CD14-positive monocyte (primary cell): ENCODE measurements at regions not wholly inside any gene's neighbourhood (a gene's known extent, or its start where the extent isn't known, plus 50 kb on each side); places are given as distances from the start of the nearest gene placed in this dataset.

Experiments
- DNase-seq, 3 donors: peaks; one replicate each; pipeline ENCODE4 v3.0.0-alpha.2; 2011 to 2022
- H2AFZ ChIP-seq: 2 replicates; pipeline ENCODE4 v1.6.0; 2012; ENCODE audit warnings: mild to moderate bottlenecking, low read depth, low read length, inconsistent platforms; ENCODE audit not compliant: insufficient read depth, poor library complexity, severe bottlenecking
- H3K27ac ChIP-seq, 2 donors: 1 replicate in 1 of 2; 2 replicates in 1 of 2; pipeline ENCODE4 v1.5.1; 2012 to 2013; ENCODE audit warnings: low read length in 2 of 2, control low read depth in 1 of 2, inconsistent platforms in 1 of 2, low read depth in 1 of 2, mild to moderate bottlenecking in 1 of 2
- H3K27me3 ChIP-seq, 2 donors: one replicate each; pipeline versions ENCODE4 v1.6.0 to v1.6.1; 2011 to 2013; ENCODE audit warnings: low read length in 2 of 2; ENCODE audit not compliant: control insufficient read depth in 2 of 2, insufficient read depth in 2 of 2
- H3K36me3 ChIP-seq, 2 donors: replicated peaks in 1 of 2; 1 replicate in 1 of 2; 2 replicates in 1 of 2; pipeline versions ENCODE4 v1.5.1 to v1.6.1; 2012 to 2013; ENCODE audit warnings: low read length in 2 of 2, control low read depth in 1 of 2, inconsistent platforms in 1 of 2, mild to moderate bottlenecking in 1 of 2; ENCODE audit not compliant: insufficient read depth in 2 of 2, control insufficient read depth in 1 of 2
- H3K4me1 ChIP-seq, 2 donors: 1 replicate in 1 of 2; 2 replicates in 1 of 2; pipeline versions ENCODE4 v1.5.1 to v1.6.1; 2012 to 2013; ENCODE audit warnings: low read length in 2 of 2, control low read depth in 1 of 2, inconsistent platforms in 1 of 2, mild to moderate bottlenecking in 1 of 2, moderate library complexity in 1 of 2; ENCODE audit not compliant: insufficient read depth in 2 of 2, control insufficient read depth in 1 of 2
- H3K4me2 ChIP-seq: replicated peaks from 2 replicates; pipeline ENCODE3; 2012; ENCODE audit warnings: low read length, moderate library complexity, mild to moderate bottlenecking; ENCODE audit not compliant: poor library complexity, severe bottlenecking; ENCODE audit errors: extremely low read depth
- H3K4me3 ChIP-seq, 3 experiments: fragments of 200-600 bp in 1 of 3; sonication (generic) in 1 of 3; replicated peaks in 1 of 3; 1 replicate in 2 of 3; 2 replicates in 1 of 3; pipeline ENCODE4 v1.5.1; 2011 to 2013; ENCODE audit warnings: low read length in 3 of 3, mild to moderate bottlenecking in 3 of 3, control low read depth in 2 of 3, low read depth in 2 of 3, inconsistent platforms in 1 of 3, moderate library complexity in 1 of 3
- H3K79me2 ChIP-seq: 2 replicates; pipeline ENCODE4 v1.6.0; 2012; ENCODE audit warnings: mild to moderate bottlenecking, control low read depth, inconsistent platforms, low read length, moderate library complexity; ENCODE audit not compliant: insufficient read depth
- H3K9ac ChIP-seq: 2 replicates; pipeline ENCODE4 v1.6.0; 2017; ENCODE audit warnings: low read length, mild to moderate bottlenecking; ENCODE audit not compliant: insufficient read depth, poor library complexity, severe bottlenecking
- H3K9me3 ChIP-seq, 2 donors: replicated peaks in 1 of 2; 1 replicate in 1 of 2; 2 replicates in 1 of 2; pipeline versions ENCODE4 v1.5.1 to v1.6.1; 2012 to 2013; ENCODE audit warnings: low read length in 2 of 2, control low read depth in 1 of 2; ENCODE audit not compliant: control insufficient read depth in 1 of 2, insufficient read depth in 1 of 2
- H4K20me1 ChIP-seq: 2 replicates; pipeline ENCODE4 v1.6.0; 2012; ENCODE audit warnings: mild to moderate bottlenecking, low read length, control low read depth, moderate library complexity; ENCODE audit not compliant: insufficient read depth
- H3K27ac Mint-ChIP-seq, 7 donors: one replicate each; pipeline ENCODE4 v1.8.0; 2020; ENCODE audit warnings: mild to moderate bottlenecking in 7 of 7, mixed read lengths in 7 of 7, moderate library complexity in 6 of 7, inconsistent platforms in 2 of 7
- H3K27me3 Mint-ChIP-seq, 3 donors: one replicate each; pipeline ENCODE4 v1.8.0; 2021 to 2022; ENCODE audit warnings: low read depth in 3 of 3, mild to moderate bottlenecking in 3 of 3, mixed read lengths in 3 of 3, moderate library complexity in 3 of 3, inconsistent platforms in 1 of 3
- H3K36me3 Mint-ChIP-seq, 2 donors: one replicate each; pipeline ENCODE4 v1.8.0; 2020; ENCODE audit warnings: mixed read lengths in 2 of 2, inconsistent platforms in 1 of 2, mild to moderate bottlenecking in 1 of 2
- H3K4me1 Mint-ChIP-seq: one replicate; pipeline ENCODE4 v1.8.0; 2020; ENCODE audit warnings: mild to moderate bottlenecking, mixed read lengths
- H3K4me3 Mint-ChIP-seq, 2 donors: one replicate each; pipeline ENCODE4 v1.8.0; 2020; ENCODE audit warnings: mild to moderate bottlenecking in 2 of 2, mixed read lengths in 2 of 2, moderate library complexity in 1 of 2
- H3K9me3 Mint-ChIP-seq, 7 donors: one replicate each; pipeline ENCODE4 v1.8.0; 2020 to 2022; ENCODE audit warnings: mixed read lengths in 7 of 7, mild to moderate bottlenecking in 6 of 7, moderate library complexity in 6 of 7, inconsistent platforms in 2 of 7
- WGBS: methylation state at CpG from one replicate; pipeline ENCODE4 v1.1.5; 2013; ENCODE audit warnings: missing lambda C conversion rate; ENCODE audit not compliant: insufficient coverage; 5-methylcytosine and 5-hydroxymethylcytosine counted together
- intact Hi-C, 2 donors: fragments of 100-400 bp; cut with micrococcal nuclease; formaldehyde crosslinking; loops; one replicate each; pipeline versions ENCODE4 v1.15.0 to v1.15.1; 2023
- TF ChIP-seq, protein P1 (sequence below): fragments of 200-600 bp; IDR thresholded peaks from one replicate; pipeline ENCODE4 v1.8.0; 2022; ENCODE audit warnings: antibody characterized with exemption, mild to moderate bottlenecking

GRCh38 chr4:162938738-162939485, 227.8 kb downstream of the NAF1 start:
- no peaks in the 10 kb centered on the region for H3K36me3 ChIP-seq
- H3K4me3 ChIP-seq = no peak overlapping the region
- no CpG with 5 or more reads among the region's 1 CpG for WGBS
- no peak overlapping the region for H2AFZ ChIP-seq
- H3K4me3 Mint-ChIP-seq = no peak overlapping the region
- no peak overlapping the region for H3K27ac Mint-ChIP-seq
- peaks cover 0 to 3% (median 0%) of the 10 kb centered on the region in 7 donors for H3K9me3 Mint-ChIP-seq
- no peaks in the 10 kb centered on the region for H3K79me2 ChIP-seq
- H3K9ac ChIP-seq = no peak overlapping the region
- H3K27ac ChIP-seq = no peak overlapping the region
- H3K4me1 ChIP-seq = no peaks in the 10 kb centered on the region
- H4K20me1 ChIP-seq = no peaks in the 10 kb centered on the region
- intact Hi-C loops = no loop called here
- no peak for DNase-seq
- H3K27me3 ChIP-seq = no peaks in the 10 kb centered on the region
- H3K9me3 ChIP-seq = no peaks in the 10 kb centered on the region
- H3K36me3 Mint-ChIP-seq = no peaks in the 10 kb centered on the region
- no peak overlapping the region for H3K4me2 ChIP-seq
- TF ChIP-seq, protein P1, sequence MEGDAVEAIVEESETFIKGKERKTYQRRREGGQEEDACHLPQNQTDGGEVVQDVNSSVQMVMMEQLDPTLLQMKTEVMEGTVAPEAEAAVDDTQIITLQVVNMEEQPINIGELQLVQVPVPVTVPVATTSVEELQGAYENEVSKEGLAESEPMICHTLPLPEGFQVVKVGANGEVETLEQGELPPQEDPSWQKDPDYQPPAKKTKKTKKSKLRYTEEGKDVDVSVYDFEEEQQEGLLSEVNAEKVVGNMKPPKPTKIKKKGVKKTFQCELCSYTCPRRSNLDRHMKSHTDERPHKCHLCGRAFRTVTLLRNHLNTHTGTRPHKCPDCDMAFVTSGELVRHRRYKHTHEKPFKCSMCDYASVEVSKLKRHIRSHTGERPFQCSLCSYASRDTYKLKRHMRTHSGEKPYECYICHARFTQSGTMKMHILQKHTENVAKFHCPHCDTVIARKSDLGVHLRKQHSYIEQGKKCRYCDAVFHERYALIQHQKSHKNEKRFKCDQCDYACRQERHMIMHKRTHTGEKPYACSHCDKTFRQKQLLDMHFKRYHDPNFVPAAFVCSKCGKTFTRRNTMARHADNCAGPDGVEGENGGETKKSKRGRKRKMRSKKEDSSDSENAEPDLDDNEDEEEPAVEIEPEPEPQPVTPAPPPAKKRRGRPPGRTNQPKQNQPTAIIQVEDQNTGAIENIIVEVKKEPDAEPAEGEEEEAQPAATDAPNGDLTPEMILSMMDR = no peak
- H3K4me1 Mint-ChIP-seq = no peaks in the 10 kb centered on the region
- H3K27me3 Mint-ChIP-seq = no peaks in the 10 kb centered on the region

GRCh38 chr4:162935214-162935613, 231.5 kb downstream of the NAF1 start:
- H3K4me3 ChIP-seq = no peak overlapping the region
- H3K79me2 ChIP-seq = no peaks in the 10 kb centered on the region
- no peaks in the 10 kb centered on the region for H3K4me1 ChIP-seq
- intact Hi-C loops = no loop called here
- Mint-ChIP-seq H3K4me1 (no peaks in the 10 kb centered on the region), H3K27me3 (no peaks in the 10 kb centered on the region), H3K36me3 (no peaks in the 10 kb centered on the region), H3K4me3 (no peak overlapping the region), H3K27ac (no peak overlapping the region), H3K9me3 (peaks cover 0 to 4% (median 0%) of the 10 kb centered on the region in 7 donors)
- DNase-seq = no peak
- TF ChIP-seq, protein P1 = no peak
- no peaks in the 10 kb centered on the region for H3K9me3 ChIP-seq
- H3K27me3 ChIP-seq = no peaks in the 10 kb centered on the region
- H3K36me3 ChIP-seq = no peaks in the 10 kb centered on the region
- no peak overlapping the region for H3K27ac ChIP-seq
- H2AFZ ChIP-seq = no peak overlapping the region
- 89% methylated on average over 5 of the region's 6 CpGs for WGBS
- H3K4me2 ChIP-seq = no peak overlapping the region
- H3K9ac ChIP-seq = no peak overlapping the region
- no peaks in the 10 kb centered on the region for H4K20me1 ChIP-seq
